ENCODE measurements at regions not wholly inside any gene's neighbourhood (a gene's known extent, or its start where the extent isn't known, plus 50 kb on each side); places are given as distances from the start of the nearest gene placed in this dataset.

- TF ChIP-seq POLR2A (IDR thresholded peaks at IDR 0.05; ENCODE audit: low read depth, low read length), result no peak
- TF ChIP-seq, protein P1, sequence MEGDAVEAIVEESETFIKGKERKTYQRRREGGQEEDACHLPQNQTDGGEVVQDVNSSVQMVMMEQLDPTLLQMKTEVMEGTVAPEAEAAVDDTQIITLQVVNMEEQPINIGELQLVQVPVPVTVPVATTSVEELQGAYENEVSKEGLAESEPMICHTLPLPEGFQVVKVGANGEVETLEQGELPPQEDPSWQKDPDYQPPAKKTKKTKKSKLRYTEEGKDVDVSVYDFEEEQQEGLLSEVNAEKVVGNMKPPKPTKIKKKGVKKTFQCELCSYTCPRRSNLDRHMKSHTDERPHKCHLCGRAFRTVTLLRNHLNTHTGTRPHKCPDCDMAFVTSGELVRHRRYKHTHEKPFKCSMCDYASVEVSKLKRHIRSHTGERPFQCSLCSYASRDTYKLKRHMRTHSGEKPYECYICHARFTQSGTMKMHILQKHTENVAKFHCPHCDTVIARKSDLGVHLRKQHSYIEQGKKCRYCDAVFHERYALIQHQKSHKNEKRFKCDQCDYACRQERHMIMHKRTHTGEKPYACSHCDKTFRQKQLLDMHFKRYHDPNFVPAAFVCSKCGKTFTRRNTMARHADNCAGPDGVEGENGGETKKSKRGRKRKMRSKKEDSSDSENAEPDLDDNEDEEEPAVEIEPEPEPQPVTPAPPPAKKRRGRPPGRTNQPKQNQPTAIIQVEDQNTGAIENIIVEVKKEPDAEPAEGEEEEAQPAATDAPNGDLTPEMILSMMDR (conservative IDR thresholded peaks at IDR 0.05; ENCODE audit: low read depth, low read length), result no peak
- TF ChIP-seq BHLHE40 (IDR thresholded peaks at IDR 0.05; ENCODE audit: low read depth, low read length), result no peak
- no peak for TF ChIP-seq MXI1 (IDR thresholded peaks at IDR 0.05; ENCODE audit: borderline replicate concordance, low read depth, low read length)
- TF ChIP-seq MAZ (IDR thresholded peaks at IDR 0.05; ENCODE audit: borderline replicate concordance, low read depth, low read length), result no peak
- TF ChIP-seq, protein P2, sequence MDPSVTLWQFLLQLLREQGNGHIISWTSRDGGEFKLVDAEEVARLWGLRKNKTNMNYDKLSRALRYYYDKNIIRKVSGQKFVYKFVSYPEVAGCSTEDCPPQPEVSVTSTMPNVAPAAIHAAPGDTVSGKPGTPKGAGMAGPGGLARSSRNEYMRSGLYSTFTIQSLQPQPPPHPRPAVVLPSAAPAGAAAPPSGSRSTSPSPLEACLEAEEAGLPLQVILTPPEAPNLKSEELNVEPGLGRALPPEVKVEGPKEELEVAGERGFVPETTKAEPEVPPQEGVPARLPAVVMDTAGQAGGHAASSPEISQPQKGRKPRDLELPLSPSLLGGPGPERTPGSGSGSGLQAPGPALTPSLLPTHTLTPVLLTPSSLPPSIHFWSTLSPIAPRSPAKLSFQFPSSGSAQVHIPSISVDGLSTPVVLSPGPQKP (IDR thresholded peaks at IDR 0.05; ENCODE audit: borderline replicate concordance, low read depth, low read length), result no peak
- TF ChIP-seq MAFK (IDR thresholded peaks at IDR 0.05; ENCODE audit: low read depth, low read length), result no peak
- TF ChIP-seq RAD21 (IDR thresholded peaks at IDR 0.05; ENCODE audit: low read length), result no peak
- TF ChIP-seq RCOR1 (IDR thresholded peaks at IDR 0.05; ENCODE audit: insufficient replicate concordance, low read length), result no peak
- no peak for TF ChIP-seq SMC3 (IDR thresholded peaks at IDR 0.05; ENCODE audit: low read depth, low read length)
Measured at GRCh38 chr16:13863075-13863765, 56.7 kb upstream of the ERCC4 start.

Data from IMR-90 (cell line).